HCT116 (cell line): ENCODE measurements at regions not wholly inside any gene's neighbourhood (a gene's known extent, or its start where the extent isn't known, plus 50 kb on each side); places are given as distances from the start of the nearest gene placed in this dataset.

ENCODE experiments used
- ATAC-seq: fragments of 200-7000 bp; cut with Tn5 transposase; 2 replicates; pipeline ENCODE4 v1.9.1; 2020; ENCODE audit warnings: mild to moderate bottlenecking, moderate library complexity
- BruUV-seq: library from RNA; stranded (reverse); fragments of 400-500 nt; replicated peaks from 2 replicates; lab custom pipeline; 2021; lab: Mats Ljungman, UMichigan
- CTCF ChIA-PET: fragments of 300-600 bp; sonication (Branson Sonifier 250); formaldehyde crosslinking; loops from one replicate; lab custom pipeline; 2021; ENCODE audit warnings: antibody characterized with exemption; lab: Charles Lee
- POLR2A ChIA-PET: fragments of 300-600, 350-600 bp; sonication (Branson Sonifier 250); formaldehyde crosslinking; loops from one replicate; lab custom pipeline; 2021; ENCODE audit warnings: antibody characterized with exemption; lab: Charles Lee
- RAD21 ChIA-PET, 2 experiments: fragments of 300-600 bp; sonication (Branson Sonifier 250); formaldehyde crosslinking; loops; one replicate each; lab custom pipeline; 2023; ENCODE audit warnings: low total read pairs in 2 of 2; ENCODE audit not compliant: uncharacterized antibody in 2 of 2, unreplicated experiment in 2 of 2, low non-redundant PET in 1 of 2; lab: Charles Lee
- DNase-seq: peaks from one replicate; pipeline ENCODE4 v3.0.0-alpha.2; 2010; ENCODE audit warnings: low read depth, low spot score
- H2AFZ ChIP-seq: fragments of 200-600 bp; shearing (Covaris generic), sonication (generic); 2 replicates; pipeline ENCODE4 v1.6.1; 2017; ENCODE audit warnings: low read depth, mixed run types, mixed read lengths, antibody characterized with exemption, low read length; ENCODE audit not compliant: poor library complexity, severe bottlenecking
- H3K27ac ChIP-seq: 2 replicates; pipeline ENCODE4 v1.5.1; 2012; ENCODE audit warnings: low read depth, low read length
- H3K27me3 ChIP-seq: fragments of 200-600 bp; sonication (generic); 2 replicates; pipeline ENCODE4 v1.6.1; 2016; ENCODE audit warnings: mixed run types, low read length, mixed read lengths; ENCODE audit not compliant: insufficient read depth
- H3K36me3 ChIP-seq, 2 experiments: fragments of 200-500 bp in 1 of 2; fragments of 200-600 bp in 1 of 2; sonication (Bioruptor generic) in 1 of 2; sonication (generic) in 1 of 2; 2 replicates each; pipeline versions ENCODE4 v1.5.1 to v1.6.1; 2014 to 2016; ENCODE audit warnings: low read length in 2 of 2, inconsistent platforms in 1 of 2, mixed read lengths in 1 of 2, mixed run types in 1 of 2; ENCODE audit not compliant: insufficient read depth in 2 of 2, control insufficient read depth in 1 of 2
- H3K4me1 ChIP-seq, 2 experiments: fragments of 200-600 bp in 1 of 2; sonication (generic) in 1 of 2; 2 replicates each; pipeline versions ENCODE4 v1.5.1 to v1.6.1; 2012 to 2017; ENCODE audit warnings: low read length in 2 of 2, inconsistent platforms in 1 of 2, mild to moderate bottlenecking in 1 of 2, mixed read lengths in 1 of 2, mixed run types in 1 of 2, moderate library complexity in 1 of 2; ENCODE audit not compliant: insufficient read depth in 2 of 2, control insufficient read depth in 1 of 2
- H3K4me2 ChIP-seq: fragments of 200-600 bp; sonication (generic); 2 replicates; pipeline ENCODE4 v1.6.1; 2017; ENCODE audit warnings: mixed run types, low read length, mixed read lengths
- H3K4me3 ChIP-seq, 2 experiments: fragments of 200-600 bp in 1 of 2; sonication (generic) in 1 of 2; replicated peaks in 1 of 2; 2 replicates each; pipeline ENCODE4 v1.5.1; 2011 to 2016; ENCODE audit warnings: low read length in 2 of 2, control low read depth in 1 of 2, low read depth in 1 of 2, mild to moderate bottlenecking in 1 of 2, mixed read lengths in 1 of 2, mixed run types in 1 of 2
- H3K79me2 ChIP-seq: fragments of 200-600 bp; sonication (generic); 2 replicates; pipeline ENCODE4 v1.6.1; 2017; ENCODE audit warnings: mild to moderate bottlenecking, mixed run types, low read length, moderate library complexity, mixed read lengths; ENCODE audit not compliant: insufficient read depth
- H3K9ac ChIP-seq: fragments of 200-600 bp; sonication (generic); 2 replicates; pipeline ENCODE4 v1.6.1; 2016; ENCODE audit warnings: low read length, mixed read lengths
- H3K9me2 ChIP-seq: fragments of 200-600 bp; sonication (generic), shearing (Covaris generic); 2 replicates; pipeline ENCODE4 v1.6.1; 2017; ENCODE audit warnings: mixed run types, mild to moderate bottlenecking, moderate library complexity; ENCODE audit not compliant: insufficient read depth
- H3K9me3 ChIP-seq, 2 experiments: fragments of 200-500 bp in 1 of 2; fragments of 200-600 bp in 1 of 2; sonication (Bioruptor generic) in 1 of 2; sonication (generic) in 1 of 2; 2 replicates each; pipeline ENCODE4 v1.6.1; 2014 to 2017; ENCODE audit warnings: low read length in 2 of 2, mixed read lengths in 2 of 2, inconsistent platforms in 1 of 2, low read depth in 1 of 2, mild to moderate bottlenecking in 1 of 2, mixed run types in 1 of 2, moderate library complexity in 1 of 2; ENCODE audit not compliant: control insufficient read depth in 1 of 2, insufficient read depth in 1 of 2
- H4K20me1 ChIP-seq: fragments of 200-600 bp; sonication (generic), shearing (Covaris generic); 2 replicates; pipeline ENCODE4 v1.6.1; 2017; ENCODE audit warnings: mixed run types, mild to moderate bottlenecking, moderate library complexity; ENCODE audit not compliant: insufficient read depth
- CEBPB ChIP-seq: IDR thresholded peaks from 2 replicates; pipeline ENCODE4 v1.6.1; 2012; ENCODE audit warnings: low read depth
- ELF1 ChIP-seq: IDR thresholded peaks from 2 replicates; pipeline ENCODE4 v1.6.1; 2012; ENCODE audit warnings: low read depth, borderline replicate concordance
- EZH2phosphoT487 ChIP-seq: fragments of 200-600 bp; IDR thresholded peaks from 2 replicates; pipeline ENCODE4 v1.6.1; 2018; ENCODE audit warnings: antibody characterized with exemption, borderline replicate concordance
- FOSL1 ChIP-seq: IDR thresholded peaks from 2 replicates; pipeline ENCODE4 v1.6.1; 2012; ENCODE audit warnings: low read depth
- JUND ChIP-seq: IDR thresholded peaks from 2 replicates; pipeline ENCODE4 v1.6.1; 2012
- POLR2AphosphoS5 ChIP-seq: IDR thresholded peaks from 2 replicates; pipeline ENCODE4 v1.6.1; 2011; ENCODE audit warnings: mild to moderate bottlenecking, low read depth, low read length, moderate library complexity
- SIN3A ChIP-seq: IDR thresholded peaks from 2 replicates; pipeline ENCODE4 v1.6.1; 2012; ENCODE audit warnings: low read depth
- YY1 ChIP-seq: IDR thresholded peaks from 2 replicates; pipeline ENCODE4 v1.6.1; 2011; ENCODE audit warnings: low read length, low read depth, moderate library complexity, mild to moderate bottlenecking; ENCODE audit not compliant: insufficient replicate concordance; ENCODE audit errors: extremely low read depth
- intact Hi-C: fragments of 100-400 bp; cut with micrococcal nuclease; formaldehyde crosslinking; loops from 2 replicates; pipeline ENCODE4 v1.10.0; 2022
- TF ChIP-seq, protein P1 (sequence below): IDR thresholded peaks from 2 replicates; pipeline ENCODE4 v1.6.1; 2012
- TF ChIP-seq, protein P2 (sequence below): IDR thresholded peaks from 2 replicates; pipeline ENCODE4 v1.6.1; 2012; ENCODE audit warnings: low read depth
- TF ChIP-seq, protein P3 (sequence below), 3 experiments: fragments of 200-600 bp in 1 of 3; sonication (generic) in 1 of 3; IDR thresholded peaks in 2 of 3; conservative IDR thresholded peaks in 1 of 3; 2 replicates each; pipeline ENCODE4 v1.5.1; 2012 to 2017; ENCODE audit warnings: low read depth in 2 of 3, low read length in 2 of 3, antibody characterized with exemption in 1 of 3, borderline replicate concordance in 1 of 3, control low read depth in 1 of 3, mild to moderate bottlenecking in 1 of 3, mixed read lengths in 1 of 3, mixed run types in 1 of 3, moderate library complexity in 1 of 3; ENCODE audit not compliant: insufficient read depth in 1 of 3

DNA sequence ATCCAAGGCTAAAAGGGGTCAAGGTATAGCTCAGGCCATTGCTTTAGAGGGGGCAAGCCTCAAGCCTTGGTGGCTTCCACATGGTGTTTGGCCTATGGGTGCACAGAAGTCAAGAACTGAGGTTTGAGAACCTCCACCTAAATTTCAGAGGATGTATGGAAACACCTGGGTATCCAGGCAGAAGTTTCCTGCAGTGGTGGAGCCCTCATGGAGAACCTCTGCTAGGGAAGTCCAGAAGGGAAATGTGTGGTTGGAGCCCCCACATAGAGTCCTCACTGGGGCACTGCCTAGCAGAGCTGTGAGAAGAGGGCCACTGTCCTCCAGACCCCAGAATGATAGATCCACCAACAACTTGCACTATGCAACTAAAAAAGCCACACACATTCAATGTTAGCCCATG, 678.7 kb upstream of the ADGRB3 start:
- ChIA-PET CTCF (no interaction called here), RAD21 (no interaction called here), POLR2A (no interaction called here)
- TF ChIP-seq, protein P1, sequence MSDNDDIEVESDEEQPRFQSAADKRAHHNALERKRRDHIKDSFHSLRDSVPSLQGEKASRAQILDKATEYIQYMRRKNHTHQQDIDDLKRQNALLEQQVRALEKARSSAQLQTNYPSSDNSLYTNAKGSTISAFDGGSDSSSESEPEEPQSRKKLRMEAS: no peak
- TF ChIP-seq CEBPB: no peak
- no peak for TF ChIP-seq JUND
- no peak for TF ChIP-seq YY1
- no peak for TF ChIP-seq ELF1
- TF ChIP-seq, protein P2, sequence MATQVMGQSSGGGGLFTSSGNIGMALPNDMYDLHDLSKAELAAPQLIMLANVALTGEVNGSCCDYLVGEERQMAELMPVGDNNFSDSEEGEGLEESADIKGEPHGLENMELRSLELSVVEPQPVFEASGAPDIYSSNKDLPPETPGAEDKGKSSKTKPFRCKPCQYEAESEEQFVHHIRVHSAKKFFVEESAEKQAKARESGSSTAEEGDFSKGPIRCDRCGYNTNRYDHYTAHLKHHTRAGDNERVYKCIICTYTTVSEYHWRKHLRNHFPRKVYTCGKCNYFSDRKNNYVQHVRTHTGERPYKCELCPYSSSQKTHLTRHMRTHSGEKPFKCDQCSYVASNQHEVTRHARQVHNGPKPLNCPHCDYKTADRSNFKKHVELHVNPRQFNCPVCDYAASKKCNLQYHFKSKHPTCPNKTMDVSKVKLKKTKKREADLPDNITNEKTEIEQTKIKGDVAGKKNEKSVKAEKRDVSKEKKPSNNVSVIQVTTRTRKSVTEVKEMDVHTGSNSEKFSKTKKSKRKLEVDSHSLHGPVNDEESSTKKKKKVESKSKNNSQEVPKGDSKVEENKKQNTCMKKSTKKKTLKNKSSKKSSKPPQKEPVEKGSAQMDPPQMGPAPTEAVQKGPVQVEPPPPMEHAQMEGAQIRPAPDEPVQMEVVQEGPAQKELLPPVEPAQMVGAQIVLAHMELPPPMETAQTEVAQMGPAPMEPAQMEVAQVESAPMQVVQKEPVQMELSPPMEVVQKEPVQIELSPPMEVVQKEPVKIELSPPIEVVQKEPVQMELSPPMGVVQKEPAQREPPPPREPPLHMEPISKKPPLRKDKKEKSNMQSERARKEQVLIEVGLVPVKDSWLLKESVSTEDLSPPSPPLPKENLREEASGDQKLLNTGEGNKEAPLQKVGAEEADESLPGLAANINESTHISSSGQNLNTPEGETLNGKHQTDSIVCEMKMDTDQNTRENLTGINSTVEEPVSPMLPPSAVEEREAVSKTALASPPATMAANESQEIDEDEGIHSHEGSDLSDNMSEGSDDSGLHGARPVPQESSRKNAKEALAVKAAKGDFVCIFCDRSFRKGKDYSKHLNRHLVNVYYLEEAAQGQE: no peak
- Histone ChIP-seq H3K27me3 (no peaks in the 10 kb centered on the region), H2AFZ (no peak overlapping the region), H3K36me3 (no peaks in the 10 kb centered on the region), H3K27ac (no peak overlapping the region), H3K4me1 (no peaks in the 10 kb centered on the region), H3K9me2 (no peaks in the 10 kb centered on the region), H3K9ac (no peak overlapping the region), H3K9me3 (peaks cover 12 to 13% of the 10 kb centered on the region in 2 experiments; a peak in 2 of 4 replicates), H4K20me1 (no peaks in the 10 kb centered on the region), H3K4me2 (no peak overlapping the region), H3K4me3 (no peak overlapping the region), H3K79me2 (no peaks in the 10 kb centered on the region)
- intact Hi-C loops: no loop called here
- ATAC-seq (no peak), DNase-seq (no peak)
- no TSS peak for BruUV-seq

DNA sequence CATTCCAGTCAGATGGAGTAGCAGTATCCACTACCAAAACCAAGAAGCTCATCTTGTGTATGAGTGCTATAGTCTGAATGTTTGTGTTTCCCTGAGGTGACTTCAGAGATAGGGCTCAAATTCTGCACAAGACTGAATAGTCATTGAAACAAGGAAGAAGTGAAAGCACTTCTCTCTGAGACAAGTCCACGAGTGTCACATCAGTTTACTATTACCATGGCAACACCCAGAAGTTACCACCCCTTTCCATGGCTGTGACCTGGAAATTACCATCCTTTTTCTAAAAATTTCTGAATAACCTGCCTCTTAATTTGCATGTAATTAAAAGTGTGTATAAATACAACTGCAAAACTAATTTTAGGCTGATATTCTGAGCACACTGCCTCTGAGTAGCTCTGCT, 682.1 kb upstream of the ADGRB3 start:
- H3K36me3 ChIP-seq: no peaks in the 10 kb centered on the region
- no peak for DNase-seq
- H2AFZ ChIP-seq: no peak overlapping the region
- POLR2A ChIA-PET: no interaction called here
- H3K27me3 ChIP-seq: no peaks in the 10 kb centered on the region
- no peak overlapping the region for H3K9ac ChIP-seq
- no peak for ATAC-seq
- H3K9me2 ChIP-seq: no peaks in the 10 kb centered on the region
- H3K27ac ChIP-seq: no peak overlapping the region
- no peaks in the 10 kb centered on the region for H4K20me1 ChIP-seq
- no peak overlapping the region for H3K4me2 ChIP-seq
- RAD21 ChIA-PET: no interaction called here
- CTCF ChIA-PET: no interaction called here
- H3K4me3 ChIP-seq: no peak overlapping the region
- no TSS peak for BruUV-seq
- peaks cover 12 to 13% of the 10 kb centered on the region in 2 experiments; a peak in 2 of 4 replicates for H3K9me3 ChIP-seq
- H3K79me2 ChIP-seq: no peaks in the 10 kb centered on the region
- intact Hi-C loops: no loop called here
- no peaks in the 10 kb centered on the region for H3K4me1 ChIP-seq
- TF ChIP-seq POLR2AphosphoS5 (no peak), FOSL1 (no peak), SIN3A (no peak), EZH2phosphoT487 (no peak)
- TF ChIP-seq, protein P2: no peak
- TF ChIP-seq, protein P3, sequence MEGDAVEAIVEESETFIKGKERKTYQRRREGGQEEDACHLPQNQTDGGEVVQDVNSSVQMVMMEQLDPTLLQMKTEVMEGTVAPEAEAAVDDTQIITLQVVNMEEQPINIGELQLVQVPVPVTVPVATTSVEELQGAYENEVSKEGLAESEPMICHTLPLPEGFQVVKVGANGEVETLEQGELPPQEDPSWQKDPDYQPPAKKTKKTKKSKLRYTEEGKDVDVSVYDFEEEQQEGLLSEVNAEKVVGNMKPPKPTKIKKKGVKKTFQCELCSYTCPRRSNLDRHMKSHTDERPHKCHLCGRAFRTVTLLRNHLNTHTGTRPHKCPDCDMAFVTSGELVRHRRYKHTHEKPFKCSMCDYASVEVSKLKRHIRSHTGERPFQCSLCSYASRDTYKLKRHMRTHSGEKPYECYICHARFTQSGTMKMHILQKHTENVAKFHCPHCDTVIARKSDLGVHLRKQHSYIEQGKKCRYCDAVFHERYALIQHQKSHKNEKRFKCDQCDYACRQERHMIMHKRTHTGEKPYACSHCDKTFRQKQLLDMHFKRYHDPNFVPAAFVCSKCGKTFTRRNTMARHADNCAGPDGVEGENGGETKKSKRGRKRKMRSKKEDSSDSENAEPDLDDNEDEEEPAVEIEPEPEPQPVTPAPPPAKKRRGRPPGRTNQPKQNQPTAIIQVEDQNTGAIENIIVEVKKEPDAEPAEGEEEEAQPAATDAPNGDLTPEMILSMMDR (IDR thresholded peaks at IDR 0.05 in 2 of 3, conservative IDR thresholded peaks at IDR 0.05 in 1 of 3; ENCODE audit: borderline replicate concordance in 1 of 3, insufficient read depth in 1 of 3, low read depth in 2 of 3, low read length in 2 of 3): no peak
